Uterus (tissue), 3 donors: ENCODE measurements at regions not wholly inside any gene's neighbourhood (a gene's known extent, or its start where the extent isn't known, plus 50 kb on each side); places are given as distances from the start of the nearest gene placed in this dataset.
A peak's percentile ranks its signal among the peaks of the same experiment; 100 is the strongest.

Experiments
- DNase-seq, 2 donors: peaks; one replicate each; pipeline ENCODE4 v3.0.0-alpha.2; 2019 to 2020
- H3K27ac ChIP-seq, 2 donors: fragments of 200-600 bp; sonication (generic); 1 replicate in 1 of 2; 2 replicates in 1 of 2; pipeline ENCODE4 v1.5.1; 2016 to 2018
- H3K27me3 ChIP-seq, 2 donors: fragments of 200-600 bp; sonication (generic); one replicate each; pipeline ENCODE4 v1.5.1; 2018 to 2019; ENCODE audit warnings: control low read depth in 1 of 2
- H3K36me3 ChIP-seq, 2 donors: fragments of 200-600 bp; sonication (generic); one replicate each; pipeline ENCODE4 v1.5.1; 2019; ENCODE audit warnings: control low read depth in 1 of 2
- H3K4me1 ChIP-seq, 2 donors: fragments of 200-600 bp; sonication (generic); one replicate each; pipeline ENCODE4 v1.5.1; 2018 to 2019; ENCODE audit warnings: control low read depth in 1 of 2
- H3K4me3 ChIP-seq, 2 donors: fragments of 200-600 bp; sonication (generic); 1 replicate in 1 of 2; 2 replicates in 1 of 2; pipeline ENCODE4 v1.5.1; 2018 to 2019; ENCODE audit warnings: mild to moderate bottlenecking in 1 of 2
- H3K9me3 ChIP-seq, 2 donors: fragments of 200-600 bp; sonication (generic); one replicate each; pipeline ENCODE4 v1.5.1; 2019; ENCODE audit warnings: control low read depth in 1 of 2
- POLR2A ChIP-seq, 2 donors: fragments of 450-650 bp; IDR thresholded peaks; one replicate each; pipeline ENCODE4 v1.6.1; 2016; ENCODE audit warnings: antibody characterized with exemption in 2 of 2, mild to moderate bottlenecking in 1 of 2, moderate library complexity in 1 of 2
- intact Hi-C: fragments of 100-400 bp; cut with DNase I; formaldehyde crosslinking; loops from one replicate; pipeline ENCODE4 v1.15.1; 2023; ENCODE audit warnings: low total_unique reads
- TF ChIP-seq, protein P1 (sequence below), 4 experiments: fragments of 200-600 bp in 2 of 4; fragments of 450-650 bp in 2 of 4; sonication (generic) in 2 of 4; IDR thresholded peaks; one replicate each; pipeline ENCODE4 v1.5.1; 2016 to 2019; ENCODE audit warnings: antibody characterized with exemption in 4 of 4, mild to moderate bottlenecking in 2 of 4, moderate library complexity in 1 of 4
- donor health status: DM: yes; HTN: yes; CAD: no.

DNA sequence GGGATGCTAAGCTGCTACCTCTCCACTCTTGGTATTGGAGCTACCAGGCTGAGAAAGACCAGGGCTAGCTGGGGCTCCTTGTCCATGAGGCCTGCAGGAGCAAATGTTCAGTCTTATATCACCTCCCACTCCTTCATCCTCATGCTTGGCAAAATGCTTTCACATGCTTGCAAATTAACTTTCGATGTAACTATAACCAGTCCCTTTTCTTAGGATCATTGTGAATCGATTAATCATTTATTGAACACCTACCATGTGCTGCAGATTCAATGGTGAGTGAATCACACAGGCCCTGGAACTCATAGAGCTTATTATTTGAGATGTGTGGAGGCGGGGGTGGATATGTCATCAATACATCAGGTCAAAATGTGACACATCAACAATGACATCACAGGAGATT lies 138.6 kb downstream of the EMX2 start:
- H3K27me3 ChIP-seq: no peaks in the 10 kb centered on the region
- H3K36me3 ChIP-seq: no peaks in the 10 kb centered on the region
- DNase-seq: no peak
- H3K4me3 ChIP-seq: no peak overlapping the region
- H3K27ac ChIP-seq: no peak overlapping the region
- H3K4me1 ChIP-seq: no peaks in the 10 kb centered on the region
- intact Hi-C loops: no loop called here
- H3K9me3 ChIP-seq: no peaks in the 10 kb centered on the region
- TF ChIP-seq, protein P1, sequence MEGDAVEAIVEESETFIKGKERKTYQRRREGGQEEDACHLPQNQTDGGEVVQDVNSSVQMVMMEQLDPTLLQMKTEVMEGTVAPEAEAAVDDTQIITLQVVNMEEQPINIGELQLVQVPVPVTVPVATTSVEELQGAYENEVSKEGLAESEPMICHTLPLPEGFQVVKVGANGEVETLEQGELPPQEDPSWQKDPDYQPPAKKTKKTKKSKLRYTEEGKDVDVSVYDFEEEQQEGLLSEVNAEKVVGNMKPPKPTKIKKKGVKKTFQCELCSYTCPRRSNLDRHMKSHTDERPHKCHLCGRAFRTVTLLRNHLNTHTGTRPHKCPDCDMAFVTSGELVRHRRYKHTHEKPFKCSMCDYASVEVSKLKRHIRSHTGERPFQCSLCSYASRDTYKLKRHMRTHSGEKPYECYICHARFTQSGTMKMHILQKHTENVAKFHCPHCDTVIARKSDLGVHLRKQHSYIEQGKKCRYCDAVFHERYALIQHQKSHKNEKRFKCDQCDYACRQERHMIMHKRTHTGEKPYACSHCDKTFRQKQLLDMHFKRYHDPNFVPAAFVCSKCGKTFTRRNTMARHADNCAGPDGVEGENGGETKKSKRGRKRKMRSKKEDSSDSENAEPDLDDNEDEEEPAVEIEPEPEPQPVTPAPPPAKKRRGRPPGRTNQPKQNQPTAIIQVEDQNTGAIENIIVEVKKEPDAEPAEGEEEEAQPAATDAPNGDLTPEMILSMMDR (IDR thresholded peaks at IDR 0.05): no peak
- TF ChIP-seq POLR2A (IDR thresholded peaks at IDR 0.05): no peak

DNA sequence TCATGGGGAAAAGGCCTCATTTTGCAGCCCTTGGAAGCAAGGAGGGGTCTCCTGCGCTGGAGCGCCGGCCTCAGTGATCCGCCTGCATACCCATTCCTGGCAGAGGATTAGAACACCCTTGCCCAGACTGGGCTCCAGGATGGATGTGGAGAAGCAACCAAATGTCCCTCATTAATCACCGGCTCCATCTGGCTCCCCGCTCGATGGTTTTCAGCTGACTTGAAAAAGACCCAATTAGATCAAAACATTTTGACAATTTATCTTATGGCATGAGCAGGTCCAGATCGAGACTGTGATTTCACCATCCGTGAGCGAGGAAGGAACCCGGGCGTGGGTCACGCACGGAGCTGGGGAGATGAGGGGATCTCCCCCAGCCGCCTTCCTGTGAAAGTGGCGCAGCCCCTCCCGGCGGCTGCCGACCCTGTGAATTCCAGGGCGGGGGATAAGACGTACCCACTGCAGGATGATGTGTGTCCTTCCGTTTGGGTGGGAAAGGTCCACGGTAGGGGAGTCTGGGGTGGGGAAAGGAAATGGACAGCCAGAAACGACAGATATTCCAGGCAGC lies 141.6 kb downstream of the EMX2 start:
- no peak for DNase-seq
- Histone ChIP-seq H3K4me1 (no peaks in the 10 kb centered on the region), H3K36me3 (no peaks in the 10 kb centered on the region), H3K27ac (no peak overlapping the region), H3K9me3 (no peaks in the 10 kb centered on the region), H3K4me3 (no peak overlapping the region), H3K27me3 (no peaks in the 10 kb centered on the region)
- no peak for TF ChIP-seq POLR2A (IDR thresholded peaks at IDR 0.05)
- TF ChIP-seq, protein P1 (IDR thresholded peaks at IDR 0.05): no peak
- intact Hi-C loops: no loop called here

DNA sequence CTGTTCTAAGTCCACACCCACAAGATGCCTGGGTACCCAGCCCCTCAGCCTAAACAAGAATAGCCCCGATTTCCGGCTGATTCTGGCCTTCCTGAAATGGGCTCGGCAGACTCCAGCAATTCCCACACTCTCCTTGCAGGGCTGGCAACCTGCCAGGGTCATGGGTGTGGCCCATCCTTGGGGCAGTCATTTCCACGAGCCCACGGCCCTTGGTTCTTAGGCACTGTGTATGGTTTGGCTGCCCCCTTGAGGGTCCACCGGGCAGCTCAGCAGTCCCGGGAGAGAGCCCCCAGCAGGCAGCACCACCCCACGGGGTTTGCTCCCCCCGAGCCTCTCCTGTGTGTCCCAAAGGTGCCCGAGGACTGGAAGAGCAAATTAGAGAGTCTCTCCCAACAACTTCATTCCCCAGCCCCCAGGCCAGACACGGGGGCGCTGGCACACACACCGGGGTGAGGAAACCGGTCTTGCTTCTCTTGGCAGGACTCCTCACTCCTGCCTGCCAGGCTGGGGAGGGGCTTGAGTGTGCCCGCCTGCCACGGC lies 142.2 kb downstream of the EMX2 start:
- no peak for TF ChIP-seq POLR2A (IDR thresholded peaks at IDR 0.05)
- TF ChIP-seq, protein P1 (IDR thresholded peaks at IDR 0.05): peak in 3 of 4 experiments; percentile 22 to 32 (median 30)
- intact Hi-C loops: no loop called here
- DNase-seq: peak; percentile 49 to 59

DNA sequence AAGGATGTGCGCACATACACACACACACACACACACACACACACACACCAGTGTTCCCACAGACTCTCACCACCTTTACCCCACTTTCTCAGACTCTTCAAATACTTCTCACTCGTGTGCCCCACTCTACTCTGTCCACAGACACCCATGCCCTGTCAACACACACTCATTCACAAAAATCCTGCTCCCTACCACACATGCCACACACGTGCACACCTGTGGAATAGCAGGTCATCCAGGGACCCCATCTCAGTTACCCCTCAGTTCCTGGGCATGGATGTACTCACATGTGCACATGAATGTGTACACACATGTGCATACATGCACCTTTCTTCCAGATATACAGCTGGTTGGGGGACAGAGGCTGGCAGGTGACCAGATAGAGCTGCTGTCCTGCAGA lies 142.9 kb downstream of the EMX2 start:
- TF ChIP-seq, protein P1 (IDR thresholded peaks at IDR 0.05): no peak
- no peak for TF ChIP-seq POLR2A (IDR thresholded peaks at IDR 0.05)
- no peak for DNase-seq
- Histone ChIP-seq H3K27ac (no peak overlapping the region), H3K27me3 (no peaks in the 10 kb centered on the region), H3K4me3 (no peak overlapping the region), H3K9me3 (no peaks in the 10 kb centered on the region), H3K36me3 (no peaks in the 10 kb centered on the region), H3K4me1 (no peaks in the 10 kb centered on the region)
- intact Hi-C loops: no loop called here

More for the DNA sequence above, 142.2 kb downstream of the EMX2 start:
- Histone ChIP-seq H3K27ac (no peak overlapping the region), H3K9me3 (no peaks in the 10 kb centered on the region), H3K36me3 (no peaks in the 10 kb centered on the region), H3K4me3 (no peak overlapping the region), H3K27me3 (no peaks in the 10 kb centered on the region), H3K4me1 (no peaks in the 10 kb centered on the region)

DNA sequence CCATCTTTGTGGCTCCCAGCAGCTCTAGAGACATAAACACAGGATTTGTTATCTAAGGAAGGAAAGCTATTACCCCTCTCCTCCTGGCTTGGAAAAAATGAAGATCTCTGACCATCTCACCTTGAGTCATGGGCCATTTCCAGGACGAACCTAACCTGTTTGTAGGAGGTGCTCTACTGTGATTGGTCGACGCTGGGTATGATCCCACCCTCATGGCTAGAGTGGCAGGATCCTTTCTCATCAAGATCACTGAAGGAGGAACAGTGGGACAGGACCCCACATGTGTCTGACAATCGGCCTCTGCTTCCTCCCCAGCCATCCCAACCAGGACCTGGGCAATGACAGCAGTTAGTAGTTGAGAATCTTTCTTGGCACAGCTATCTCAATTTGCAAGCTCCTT lies 144.1 kb downstream of the EMX2 start:
- Histone ChIP-seq H3K27ac (no peak overlapping the region), H3K4me3 (no peak overlapping the region), H3K9me3 (no peaks in the 10 kb centered on the region), H3K36me3 (no peaks in the 10 kb centered on the region), H3K27me3 (no peaks in the 10 kb centered on the region), H3K4me1 (no peaks in the 10 kb centered on the region)
- intact Hi-C loops: no loop called here
- no peak for TF ChIP-seq POLR2A (IDR thresholded peaks at IDR 0.05)
- TF ChIP-seq, protein P1 (IDR thresholded peaks at IDR 0.05): no peak
- no peak for DNase-seq
